AG09319 (cell line): ENCODE measurements at regions not wholly inside any gene's neighbourhood (a gene's known extent, or its start where the extent isn't known, plus 50 kb on each side); places are given as distances from the start of the nearest gene placed in this dataset.

Experiments
- DNase-seq: peaks from one replicate; pipeline ENCODE4 v3.0.0-alpha.2; 2010; ENCODE audit warnings: low read depth; ENCODE audit errors: extremely low read depth
- CTCF ChIP-seq: IDR thresholded peaks from 2 replicates; pipeline ENCODE4 v1.5.1; 2011; ENCODE audit warnings: low read depth, mild to moderate bottlenecking, inconsistent platforms, low read length, moderate library complexity

- TF ChIP-seq CTCF = no peak
- no peak for DNase-seq
These were observed 341.8 kb downstream of the TMEM182 start for GRCh38 chr2:103103678-103104077.

GRCh38 chr2:103119352-103119751 is 357.5 kb downstream of the TMEM182 start:
- DNase-seq = no peak
- TF ChIP-seq CTCF = no peak

GRCh38 chr2:103121106-103121505 is 359.3 kb downstream of the TMEM182 start:
- TF ChIP-seq CTCF = no peak
- no peak for DNase-seq

GRCh38 chr2:103123516-103123915 is 361.7 kb downstream of the TMEM182 start:
- no peak for TF ChIP-seq CTCF

GRCh38 chr2:103130857-103131256 is 369.0 kb downstream of the TMEM182 start:
- TF ChIP-seq CTCF = no peak

More at GRCh38 chr2:103123516-103123915, 361.7 kb downstream of the TMEM182 start:
- DNase-seq = no peak

GRCh38 chr2:103132536-103133217 is 370.8 kb downstream of the TMEM182 start:
- no peak for TF ChIP-seq CTCF
- DNase-seq = no peak

More at GRCh38 chr2:103130857-103131256, 369.0 kb downstream of the TMEM182 start:
- DNase-seq = no peak

- no peak for DNase-seq
- TF ChIP-seq CTCF = no peak
These were observed 373.8 kb downstream of the TMEM182 start for GRCh38 chr2:103135679-103136078.
